ENCODE measurements at regions not wholly inside any gene's neighbourhood (a gene's known extent, or its start where the extent isn't known, plus 50 kb on each side); places are given as distances from the start of the nearest gene placed in this dataset.
"Not testable (repeated sequence)": the region's sequence is repeated elsewhere in the genome, so short reads cannot be mapped to it uniquely, and the experiment has no call there.

DNA sequence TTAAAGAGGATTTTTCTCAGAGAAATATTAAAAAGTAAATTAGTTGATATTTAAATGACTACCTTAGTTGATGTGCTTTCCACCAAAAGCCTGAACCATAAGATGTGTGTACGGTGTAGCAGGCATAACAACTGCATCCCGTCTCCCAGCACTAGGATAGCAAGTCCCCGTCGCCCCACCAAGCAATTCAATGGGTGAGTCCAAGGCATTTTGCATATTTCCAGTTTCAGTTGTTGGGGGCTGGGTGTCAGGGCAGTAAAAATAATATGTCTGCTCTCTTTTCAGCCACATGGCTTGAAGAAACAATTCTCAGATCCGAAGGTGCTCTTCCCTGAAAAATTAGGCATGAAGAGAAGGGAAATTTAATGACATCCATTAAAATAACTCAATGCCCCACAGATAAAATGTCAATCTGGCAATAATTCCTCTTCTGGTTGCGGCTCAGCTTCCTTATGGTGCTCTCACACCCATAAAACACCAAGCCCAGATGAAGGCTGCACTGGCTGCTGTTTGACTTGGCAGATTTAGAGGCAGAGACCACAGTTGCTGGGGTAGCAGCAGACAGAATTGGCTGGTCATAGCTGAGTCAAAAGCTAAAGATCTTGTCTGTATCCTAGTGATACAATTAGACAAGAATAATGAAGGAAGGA lies 124.4 kb upstream of the ADCY2 start:
- Histone ChIP-seq H3K9ac (ENCODE audit: low read length) (no peak overlapping the region), H2AFZ (ENCODE audit: low read depth, low read length, severe bottlenecking) (no peak overlapping the region), H3K4me3 (ENCODE audit: insufficient read depth, low read length, poor library complexity, severe bottlenecking) (no peak overlapping the region), H3K9me3 (ENCODE audit: insufficient read depth, low read length) (no peaks in the 10 kb centered on the region), H4K20me1 (ENCODE audit: low read depth, low read length) (no peaks in the 10 kb centered on the region), H3K79me2 (ENCODE audit: insufficient read depth, low read length) (no peaks in the 10 kb centered on the region), H3K27ac (ENCODE audit: low read depth, low read length) (no peak overlapping the region), H3K36me3 (ENCODE audit: low read length) (no peaks in the 10 kb centered on the region), H3K4me2 (ENCODE audit: low read depth, low read length, poor library complexity, severe bottlenecking) (no peak overlapping the region), H3K27me3 (ENCODE audit: low read length) (no peaks in the 10 kb centered on the region), H3F3A (ENCODE audit: insufficient read depth) (no peaks in the 10 kb centered on the region), H3K9me2 (replicated peaks; ENCODE audit: insufficient read depth, low read length) (no peaks in the 10 kb centered on the region)
- TF ChIP-seq, protein P1, sequence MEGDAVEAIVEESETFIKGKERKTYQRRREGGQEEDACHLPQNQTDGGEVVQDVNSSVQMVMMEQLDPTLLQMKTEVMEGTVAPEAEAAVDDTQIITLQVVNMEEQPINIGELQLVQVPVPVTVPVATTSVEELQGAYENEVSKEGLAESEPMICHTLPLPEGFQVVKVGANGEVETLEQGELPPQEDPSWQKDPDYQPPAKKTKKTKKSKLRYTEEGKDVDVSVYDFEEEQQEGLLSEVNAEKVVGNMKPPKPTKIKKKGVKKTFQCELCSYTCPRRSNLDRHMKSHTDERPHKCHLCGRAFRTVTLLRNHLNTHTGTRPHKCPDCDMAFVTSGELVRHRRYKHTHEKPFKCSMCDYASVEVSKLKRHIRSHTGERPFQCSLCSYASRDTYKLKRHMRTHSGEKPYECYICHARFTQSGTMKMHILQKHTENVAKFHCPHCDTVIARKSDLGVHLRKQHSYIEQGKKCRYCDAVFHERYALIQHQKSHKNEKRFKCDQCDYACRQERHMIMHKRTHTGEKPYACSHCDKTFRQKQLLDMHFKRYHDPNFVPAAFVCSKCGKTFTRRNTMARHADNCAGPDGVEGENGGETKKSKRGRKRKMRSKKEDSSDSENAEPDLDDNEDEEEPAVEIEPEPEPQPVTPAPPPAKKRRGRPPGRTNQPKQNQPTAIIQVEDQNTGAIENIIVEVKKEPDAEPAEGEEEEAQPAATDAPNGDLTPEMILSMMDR (IDR thresholded peaks at IDR 0.05; ENCODE audit: insufficient read depth, low read length, poor library complexity, severe bottlenecking), result no peak
- TF ChIP-seq EZH2phosphoT487 (conservative IDR thresholded peaks at IDR 0.05; ENCODE audit: low read length), result no peak

DNA sequence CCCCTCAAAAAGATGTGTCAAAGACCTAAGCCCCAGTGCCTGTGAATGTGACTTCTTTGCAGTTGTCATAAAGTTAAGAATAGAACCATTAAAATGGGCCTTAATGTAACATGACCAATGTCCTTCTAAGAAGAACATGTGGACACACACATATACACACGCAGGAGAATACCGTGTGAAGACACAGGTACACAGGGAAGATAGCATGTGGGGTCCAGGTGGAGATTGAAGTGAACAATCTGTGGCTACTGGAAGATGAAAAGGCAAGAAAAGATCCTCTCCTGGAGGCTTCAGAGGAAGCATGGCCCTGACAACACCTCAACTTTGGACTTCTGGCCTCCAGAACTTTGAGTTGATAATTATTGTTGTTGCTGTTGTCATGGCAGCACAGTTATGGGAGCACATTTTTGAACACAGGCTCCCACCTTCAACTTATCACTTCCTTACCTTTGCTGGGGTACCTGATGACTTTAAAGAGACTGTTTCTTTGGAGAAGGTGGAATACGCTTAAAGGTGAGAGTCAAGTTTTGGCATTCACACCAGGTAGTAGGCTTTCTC lies 123.5 kb upstream of the ADCY2 start:
- Histone ChIP-seq H4K20me1 (ENCODE audit: low read depth, low read length) (no peaks in the 10 kb centered on the region), H3K27ac (ENCODE audit: low read depth, low read length) (no peak overlapping the region), H3K9me2 (replicated peaks; ENCODE audit: insufficient read depth, low read length) (no peaks in the 10 kb centered on the region), H3K9ac (ENCODE audit: low read length) (no peak overlapping the region), H2AFZ (ENCODE audit: low read depth, low read length, severe bottlenecking) (no peak overlapping the region), H3F3A (ENCODE audit: insufficient read depth) (no peaks in the 10 kb centered on the region), H3K4me2 (ENCODE audit: low read depth, low read length, poor library complexity, severe bottlenecking) (no peak overlapping the region), H3K27me3 (ENCODE audit: low read length) (no peaks in the 10 kb centered on the region), H3K9me3 (ENCODE audit: insufficient read depth, low read length) (no peaks in the 10 kb centered on the region), H3K36me3 (ENCODE audit: low read length) (no peaks in the 10 kb centered on the region), H3K4me3 (ENCODE audit: insufficient read depth, low read length, poor library complexity, severe bottlenecking) (no peak overlapping the region), H3K79me2 (ENCODE audit: insufficient read depth, low read length) (no peaks in the 10 kb centered on the region)
- TF ChIP-seq EZH2phosphoT487 (conservative IDR thresholded peaks at IDR 0.05; ENCODE audit: low read length), result no peak
- TF ChIP-seq, protein P1 (IDR thresholded peaks at IDR 0.05; ENCODE audit: insufficient read depth, low read length, poor library complexity, severe bottlenecking), result no peak

DNA sequence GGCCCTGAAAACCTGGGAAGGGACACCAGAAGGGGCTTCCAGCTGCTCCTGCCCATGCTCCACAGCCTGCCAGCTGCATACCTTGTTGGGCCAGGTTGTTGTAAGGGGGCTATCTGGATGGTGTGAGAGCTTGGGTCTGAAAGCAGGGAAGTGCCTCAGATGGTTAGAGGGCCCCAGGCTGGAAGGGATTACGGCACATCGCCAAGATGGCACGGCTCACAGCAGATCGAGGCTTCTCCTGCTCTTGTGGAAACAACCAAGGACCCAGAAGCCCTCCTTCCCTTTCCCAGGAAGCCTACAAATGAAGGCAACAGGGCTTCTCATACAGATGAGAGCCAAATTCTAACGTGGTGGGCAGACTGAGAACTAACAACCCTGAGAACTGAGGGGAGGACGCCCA lies 121.7 kb upstream of the ADCY2 start:
- Histone ChIP-seq H3K9me3 (ENCODE audit: insufficient read depth, low read length) (no peaks in the 10 kb centered on the region), H3K27ac (ENCODE audit: low read depth, low read length) (no peak overlapping the region), H3K36me3 (ENCODE audit: low read length) (no peaks in the 10 kb centered on the region), H2AFZ (ENCODE audit: low read depth, low read length, severe bottlenecking) (no peak overlapping the region), H4K20me1 (ENCODE audit: low read depth, low read length) (no peaks in the 10 kb centered on the region), H3K27me3 (ENCODE audit: low read length) (no peaks in the 10 kb centered on the region), H3K4me3 (ENCODE audit: insufficient read depth, low read length, poor library complexity, severe bottlenecking) (no peak overlapping the region), H3K9ac (ENCODE audit: low read length) (no peak overlapping the region), H3K79me2 (ENCODE audit: insufficient read depth, low read length) (no peaks in the 10 kb centered on the region), H3F3A (ENCODE audit: insufficient read depth) (no peaks in the 10 kb centered on the region), H3K9me2 (replicated peaks; ENCODE audit: insufficient read depth, low read length) (no peaks in the 10 kb centered on the region), H3K4me2 (ENCODE audit: low read depth, low read length, poor library complexity, severe bottlenecking) (no peak overlapping the region)
- TF ChIP-seq, protein P1 (IDR thresholded peaks at IDR 0.05; ENCODE audit: insufficient read depth, low read length, poor library complexity, severe bottlenecking), result no peak
- no peak for TF ChIP-seq EZH2phosphoT487 (conservative IDR thresholded peaks at IDR 0.05; ENCODE audit: low read length)

DNA sequence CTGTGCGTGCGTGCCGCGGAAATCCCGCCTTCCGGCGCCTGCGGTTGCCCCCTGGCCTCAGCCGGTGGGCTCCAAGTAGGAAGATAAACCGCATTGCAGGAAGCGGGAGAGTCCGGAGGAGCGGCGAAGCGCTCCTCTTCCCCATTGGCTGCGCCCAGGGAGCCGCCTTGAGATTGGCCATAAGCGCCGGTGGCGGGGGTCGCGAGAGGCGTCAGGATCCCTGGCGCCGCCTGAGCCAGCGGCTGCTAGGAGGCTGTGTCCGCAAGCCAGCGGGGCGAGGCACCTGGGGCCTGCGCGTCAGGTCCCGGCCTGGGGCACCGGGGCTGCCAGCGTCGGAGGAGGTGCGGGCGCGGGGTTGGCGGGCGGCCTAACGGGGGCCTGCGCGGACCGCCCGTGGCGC lies 106.3 kb upstream of the ADCY2 start:
- not testable (repeated sequence) for H3K27ac ChIP-seq (ENCODE audit: low read depth, low read length); H4K20me1 ChIP-seq (ENCODE audit: low read depth, low read length); H2AFZ ChIP-seq (ENCODE audit: low read depth, low read length, severe bottlenecking); H3K79me2 ChIP-seq (ENCODE audit: insufficient read depth, low read length); H3K9ac ChIP-seq (ENCODE audit: low read length); H3F3A ChIP-seq (ENCODE audit: insufficient read depth); H3K4me3 ChIP-seq (ENCODE audit: insufficient read depth, low read length, poor library complexity, severe bottlenecking); H3K27me3 ChIP-seq (ENCODE audit: low read length); H3K9me2 ChIP-seq (replicated peaks; ENCODE audit: insufficient read depth, low read length); H3K36me3 ChIP-seq (ENCODE audit: low read length); H3K4me2 ChIP-seq (ENCODE audit: low read depth, low read length, poor library complexity, severe bottlenecking); H3K9me3 ChIP-seq (ENCODE audit: insufficient read depth, low read length)

DNA sequence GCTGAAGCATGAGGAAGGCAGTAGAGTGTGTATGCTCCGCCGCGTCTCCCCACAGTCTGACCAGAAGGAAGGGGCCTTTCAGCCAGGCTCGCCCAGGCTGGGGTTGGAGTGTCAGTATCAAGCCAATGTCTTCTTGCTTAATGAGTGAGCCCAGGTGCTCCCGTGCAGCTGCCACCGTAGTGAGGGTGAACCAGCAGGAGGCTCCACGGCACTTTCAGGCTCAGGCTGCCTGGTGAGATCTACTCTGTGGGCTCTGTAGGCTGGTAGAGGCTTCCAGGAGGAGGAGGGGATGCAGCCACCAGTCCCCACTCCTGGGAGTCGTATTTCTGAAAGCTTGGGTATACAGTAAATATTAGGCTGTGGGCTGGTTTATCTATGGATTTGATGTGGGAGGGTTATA lies 98.1 kb upstream of the ADCY2 start:
- H2AFZ ChIP-seq (ENCODE audit: low read depth, low read length, severe bottlenecking); H3K27me3 ChIP-seq (ENCODE audit: low read length); H3K9ac ChIP-seq (ENCODE audit: low read length); H3K9me2 ChIP-seq (replicated peaks; ENCODE audit: insufficient read depth, low read length); H3K4me3 ChIP-seq (ENCODE audit: insufficient read depth, low read length, poor library complexity, severe bottlenecking); H3K27ac ChIP-seq (ENCODE audit: low read depth, low read length); H3K4me2 ChIP-seq (ENCODE audit: low read depth, low read length, poor library complexity, severe bottlenecking); H3K36me3 ChIP-seq (ENCODE audit: low read length); H3K9me3 ChIP-seq (ENCODE audit: insufficient read depth, low read length); H4K20me1 ChIP-seq (ENCODE audit: low read depth, low read length); H3F3A ChIP-seq (ENCODE audit: insufficient read depth); H3K79me2 ChIP-seq (ENCODE audit: insufficient read depth, low read length): not testable (repeated sequence)

DNA sequence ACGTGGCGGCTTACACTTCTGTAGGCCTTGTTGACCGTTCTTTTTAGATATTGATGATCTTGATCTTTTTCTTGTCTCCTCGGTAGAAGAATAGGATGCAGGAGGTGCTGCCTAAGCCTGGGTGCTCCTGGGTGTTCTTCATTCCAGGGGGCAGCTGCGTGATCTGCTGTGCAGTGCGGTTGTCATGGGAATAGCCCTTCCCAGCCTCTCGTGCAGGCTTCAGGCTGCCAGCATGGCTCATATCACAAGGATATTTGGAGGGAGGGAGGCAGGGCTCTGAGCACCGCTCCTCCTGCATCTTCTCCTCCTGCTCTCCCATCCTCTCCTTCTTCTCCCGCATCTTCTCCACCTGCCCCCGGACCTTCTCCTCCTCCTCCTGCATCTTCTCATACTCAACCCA lies 96.2 kb upstream of the ADCY2 start:
- H3K9me3 ChIP-seq (ENCODE audit: insufficient read depth, low read length); H3F3A ChIP-seq (ENCODE audit: insufficient read depth); H4K20me1 ChIP-seq (ENCODE audit: low read depth, low read length); H3K4me2 ChIP-seq (ENCODE audit: low read depth, low read length, poor library complexity, severe bottlenecking); H3K4me3 ChIP-seq (ENCODE audit: insufficient read depth, low read length, poor library complexity, severe bottlenecking); H3K27me3 ChIP-seq (ENCODE audit: low read length); H3K36me3 ChIP-seq (ENCODE audit: low read length); H3K9me2 ChIP-seq (replicated peaks; ENCODE audit: insufficient read depth, low read length); H3K79me2 ChIP-seq (ENCODE audit: insufficient read depth, low read length); H2AFZ ChIP-seq (ENCODE audit: low read depth, low read length, severe bottlenecking); H3K9ac ChIP-seq (ENCODE audit: low read length); H3K27ac ChIP-seq (ENCODE audit: low read depth, low read length): not testable (repeated sequence)

Measured in SU-DHL-6 (cell line).